ENCODE measurements at regions not wholly inside any gene's neighbourhood (a gene's known extent, or its start where the extent isn't known, plus 50 kb on each side); places are given as distances from the start of the nearest gene placed in this dataset.

- DNase-seq (ENCODE audit: low read depth): no peak
- H3K4me3 ChIP-seq (ENCODE audit: low read depth, low read length): no peak overlapping the region
Observed at GRCh38 chr12:92485351-92486348, 217.1 kb upstream of the PLEKHG7 start.

GRCh38 chr12:92482599-92482998, 220.2 kb upstream of the PLEKHG7 start:
- H3K4me3 ChIP-seq (ENCODE audit: low read depth, low read length): no peak overlapping the region
- DNase-seq (ENCODE audit: low read depth): no peak

- DNase-seq (ENCODE audit: low read depth): no peak
- no peak overlapping the region for H3K4me3 ChIP-seq (ENCODE audit: low read depth, low read length)
Observed at GRCh38 chr12:92481066-92481465, 221.7 kb upstream of the PLEKHG7 start.

- DNase-seq (ENCODE audit: low read depth): no peak
- H3K4me3 ChIP-seq (ENCODE audit: low read depth, low read length): no peak overlapping the region
Observed at GRCh38 chr12:92478692-92479091, 224.1 kb upstream of the PLEKHG7 start.

- no peak for DNase-seq (ENCODE audit: low read depth)
- no peak overlapping the region for H3K4me3 ChIP-seq (ENCODE audit: low read depth, low read length)
Observed at GRCh38 chr12:92476844-92477243, 225.9 kb upstream of the PLEKHG7 start.

- no peak for DNase-seq (ENCODE audit: low read depth)
- H3K4me3 ChIP-seq (ENCODE audit: low read depth, low read length): no peak overlapping the region
Observed at GRCh38 chr12:92473564-92473963, 229.2 kb upstream of the PLEKHG7 start.

- H3K4me3 ChIP-seq (ENCODE audit: low read depth, low read length): no peak overlapping the region
- DNase-seq (ENCODE audit: low read depth): no peak
Observed at GRCh38 chr12:92472201-92472600, 230.6 kb upstream of the PLEKHG7 start.

- no peak overlapping the region for H3K4me3 ChIP-seq (ENCODE audit: low read depth, low read length)
- no peak for DNase-seq (ENCODE audit: low read depth)
Observed at GRCh38 chr12:92471551-92471950, 231.2 kb upstream of the PLEKHG7 start.

GRCh38 chr12:92470608-92471021, 232.2 kb upstream of the PLEKHG7 start:
- DNase-seq (ENCODE audit: low read depth): no peak
- H3K4me3 ChIP-seq (ENCODE audit: low read depth, low read length): no peak overlapping the region

- DNase-seq (ENCODE audit: low read depth): no peak
- no peak overlapping the region for H3K4me3 ChIP-seq (ENCODE audit: low read depth, low read length)
Observed at GRCh38 chr12:92469837-92470236, 233.0 kb upstream of the PLEKHG7 start.

GRCh38 chr12:92468358-92469020, 234.3 kb upstream of the PLEKHG7 start:
- no peak for DNase-seq (ENCODE audit: low read depth)
- H3K4me3 ChIP-seq (ENCODE audit: low read depth, low read length): no peak overlapping the region

- DNase-seq (ENCODE audit: low read depth): no peak
- no peak overlapping the region for H3K4me3 ChIP-seq (ENCODE audit: low read depth, low read length)
Observed at GRCh38 chr12:92467886-92468285, 234.9 kb upstream of the PLEKHG7 start.

GRCh38 chr12:92466391-92467305, 236.1 kb upstream of the PLEKHG7 start:
- DNase-seq (ENCODE audit: low read depth): peak; percentile 73
- peak overlapping the region; percentile 39 for H3K4me3 ChIP-seq (ENCODE audit: low read depth, low read length)

GRCh38 chr12:92465786-92466295, 236.9 kb upstream of the PLEKHG7 start:
- no peak for DNase-seq (ENCODE audit: low read depth)
- H3K4me3 ChIP-seq (ENCODE audit: low read depth, low read length): no peak overlapping the region

- no peak overlapping the region for H3K4me3 ChIP-seq (ENCODE audit: low read depth, low read length)
Observed at GRCh38 chr12:92464911-92465310, 237.9 kb upstream of the PLEKHG7 start.

GRCh38 chr12:92463171-92463570, 239.6 kb upstream of the PLEKHG7 start:
- DNase-seq (ENCODE audit: low read depth): no peak
- no peak overlapping the region for H3K4me3 ChIP-seq (ENCODE audit: low read depth, low read length)

More at GRCh38 chr12:92464911-92465310, 237.9 kb upstream of the PLEKHG7 start:
- DNase-seq (ENCODE audit: low read depth): no peak

- no peak overlapping the region for H3K4me3 ChIP-seq (ENCODE audit: low read depth, low read length)
- DNase-seq (ENCODE audit: low read depth): no peak
Observed at GRCh38 chr12:92462527-92462926, 240.3 kb upstream of the PLEKHG7 start.

- DNase-seq (ENCODE audit: low read depth): no peak
- H3K4me3 ChIP-seq (ENCODE audit: low read depth, low read length): no peak overlapping the region
Observed at GRCh38 chr12:92462049-92462448, 240.7 kb upstream of the PLEKHG7 start.

- H3K4me3 ChIP-seq (ENCODE audit: low read depth, low read length): no peak overlapping the region
- no peak for DNase-seq (ENCODE audit: low read depth)
Observed at GRCh38 chr12:92459850-92460249, 242.9 kb upstream of the PLEKHG7 start.
